Activated CD4-positive, alpha-beta T cell treated with anti-CD3 and anti-CD28 coated beads, Interleukin-2, amount 50 U/mL, for 24 hours (primary cell): ENCODE measurements at regions not wholly inside any gene's neighbourhood (a gene's known extent, or its start where the extent isn't known, plus 50 kb on each side); places are given as distances from the start of the nearest gene placed in this dataset.
"Not testable (repeated sequence)": the region's sequence is repeated elsewhere in the genome, so short reads cannot be mapped to it uniquely, and the experiment has no call there.

ENCODE experiments used
- DNase-seq, 2 donors: peaks; one replicate each; pipeline ENCODE4 v3.0.0-alpha.2; 2020; ENCODE audit warnings: low read depth in 1 of 2, low spot score in 1 of 2

- DNase-seq = not testable (repeated sequence)
These were observed 119.0 kb upstream of the ZNF469 start for GRCh38 chr16:88263681-88264287.

- peak; percentile 9 to 12 for DNase-seq
These were observed 118.0 kb upstream of the ZNF469 start for GRCh38 chr16:88264641-88265285.

GRCh38 chr16:88265286-88265938 is 117.3 kb upstream of the ZNF469 start:
- not testable (repeated sequence) for DNase-seq

- DNase-seq = not testable (repeated sequence)
These were observed 116.7 kb upstream of the ZNF469 start for GRCh38 chr16:88266036-88266435.

GRCh38 chr16:88266935-88267551 is 115.7 kb upstream of the ZNF469 start:
- not testable (repeated sequence) for DNase-seq

GRCh38 chr16:88268186-88268970 is 114.4 kb upstream of the ZNF469 start:
- DNase-seq = not testable (repeated sequence)

GRCh38 chr16:88270171-88270790 is 112.5 kb upstream of the ZNF469 start:
- not testable (repeated sequence) for DNase-seq

GRCh38 chr16:88271296-88271695 is 111.5 kb upstream of the ZNF469 start:
- not testable (repeated sequence) for DNase-seq

GRCh38 chr16:88271776-88272175 is 111.0 kb upstream of the ZNF469 start:
- not testable (repeated sequence) for DNase-seq

GRCh38 chr16:88272437-88272836 is 110.3 kb upstream of the ZNF469 start:
- DNase-seq = not testable (repeated sequence)

GRCh38 chr16:88274126-88274750 is 108.5 kb upstream of the ZNF469 start:
- not testable (repeated sequence) for DNase-seq

GRCh38 chr16:88274847-88275246 is 107.9 kb upstream of the ZNF469 start:
- DNase-seq = no peak

- not testable (repeated sequence) for DNase-seq
These were observed 107.2 kb upstream of the ZNF469 start for GRCh38 chr16:88275336-88276122.

GRCh38 chr16:88276123-88276588 is 106.6 kb upstream of the ZNF469 start:
- not testable (repeated sequence) for DNase-seq

- DNase-seq = no peak
These were observed 106.2 kb upstream of the ZNF469 start for GRCh38 chr16:88276591-88276990.

- DNase-seq = no peak
These were observed 102.8 kb upstream of the ZNF469 start for GRCh38 chr16:88279998-88280397.

GRCh38 chr16:88281858-88282563 is 100.7 kb upstream of the ZNF469 start:
- DNase-seq = no peak

- DNase-seq = no peak
These were observed 100.0 kb upstream of the ZNF469 start for GRCh38 chr16:88282564-88283395.
